NCI-H187 treated with DMSO at 0.1 percent for 48 hours (cell line): ENCODE measurements at regions not wholly inside any gene's neighbourhood (a gene's known extent, or its start where the extent isn't known, plus 50 kb on each side); places are given as distances from the start of the nearest gene placed in this dataset.

Experiments
- DNase-seq: peaks from one replicate; lab custom pipeline; 2025; lab: John Stamatoyannopoulos, UW

DNA sequence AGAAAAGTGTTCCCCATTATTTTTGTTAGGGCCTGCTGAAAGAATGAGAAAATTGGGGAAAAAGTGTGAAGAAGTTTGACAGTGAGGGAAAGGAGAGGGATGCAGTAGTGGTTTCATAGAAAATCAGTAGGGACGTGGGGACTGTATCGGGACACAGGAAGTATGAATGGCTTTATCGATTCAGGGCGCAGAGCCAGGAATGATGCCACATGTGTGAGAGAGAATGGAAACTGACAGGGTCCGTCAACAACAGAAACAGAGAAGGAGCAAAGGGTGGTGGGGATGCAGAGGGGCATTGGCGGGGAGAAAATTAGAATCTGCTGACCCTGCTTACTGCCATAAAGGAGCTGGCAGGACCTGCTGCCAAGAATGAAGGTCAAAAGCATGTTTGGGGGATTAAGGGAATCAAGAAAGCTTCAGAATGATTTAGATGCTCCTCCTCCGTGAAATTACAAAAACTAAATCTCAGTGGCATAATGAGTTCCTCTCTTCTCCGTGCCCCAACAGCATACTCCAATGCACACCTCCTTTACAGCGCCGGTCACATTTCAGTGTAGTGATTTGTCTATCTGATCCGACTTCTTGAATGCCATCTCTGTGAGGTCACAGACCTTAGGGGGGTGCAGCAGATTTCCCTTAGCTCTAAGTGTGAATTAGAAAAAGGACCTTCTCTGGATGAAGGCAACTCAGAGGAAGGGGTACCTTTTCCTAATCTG lies 92.6 kb downstream of the EMP1 start:
- no peak for DNase-seq

DNA sequence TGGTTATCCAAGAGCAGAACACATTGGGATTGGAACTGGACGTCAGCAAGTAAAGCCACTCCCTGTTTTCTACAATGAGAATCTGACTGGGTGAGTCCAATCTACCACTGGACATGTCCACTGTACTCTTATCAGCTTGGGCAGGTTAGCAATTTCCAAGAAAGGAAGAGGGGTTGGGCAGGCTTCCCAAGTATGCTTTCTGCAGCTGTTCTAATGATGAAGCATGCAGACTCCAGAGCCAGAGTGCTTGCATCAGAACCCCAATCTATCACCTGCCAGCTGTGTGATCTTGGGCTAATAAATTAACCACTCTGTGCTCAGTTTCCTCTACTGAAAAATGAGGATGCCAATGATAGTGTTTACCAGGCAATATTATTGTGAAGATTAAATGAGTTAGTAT lies 92.0 kb downstream of the EMP1 start:
- no peak for DNase-seq

DNA sequence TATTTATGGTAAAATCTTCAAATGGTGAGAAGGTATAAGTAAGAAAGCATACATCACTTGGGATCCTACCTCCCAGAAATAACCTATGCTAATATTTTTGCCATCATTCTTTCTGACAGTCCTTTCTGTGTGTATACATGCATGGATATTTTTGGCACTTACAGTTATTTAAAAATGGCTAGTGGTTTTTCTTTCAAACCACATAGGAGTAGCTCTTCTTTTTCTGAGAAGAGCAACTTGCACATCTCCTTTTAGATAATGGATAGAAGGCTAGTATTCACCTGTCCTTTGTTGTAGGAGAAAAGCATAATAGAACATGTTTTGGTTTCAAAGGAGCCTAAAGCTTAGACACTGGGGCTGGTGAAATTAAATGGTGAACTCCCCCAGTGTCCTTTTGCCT lies 87.3 kb downstream of the EMP1 start:
- no peak for DNase-seq

DNA sequence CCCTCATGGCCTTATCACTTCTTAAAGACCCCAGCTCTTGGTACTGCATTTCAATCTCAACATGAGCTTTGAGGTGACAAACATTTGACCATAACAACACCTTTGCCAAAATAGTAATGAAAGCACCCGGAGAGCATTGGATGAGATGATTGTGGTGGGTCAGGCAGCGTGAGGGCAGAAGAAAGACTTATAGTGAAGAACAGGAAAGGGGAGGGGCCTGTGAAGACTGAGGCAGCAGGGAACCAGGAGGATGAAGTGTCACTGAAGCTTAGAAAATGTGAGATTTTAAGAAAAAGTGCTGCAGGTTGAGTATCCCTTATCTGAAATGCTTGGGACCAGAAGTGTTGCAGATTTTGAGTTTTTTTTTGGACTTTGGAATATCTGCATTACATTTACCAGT lies 86.3 kb downstream of the EMP1 start:
- DNase-seq = no peak

DNA sequence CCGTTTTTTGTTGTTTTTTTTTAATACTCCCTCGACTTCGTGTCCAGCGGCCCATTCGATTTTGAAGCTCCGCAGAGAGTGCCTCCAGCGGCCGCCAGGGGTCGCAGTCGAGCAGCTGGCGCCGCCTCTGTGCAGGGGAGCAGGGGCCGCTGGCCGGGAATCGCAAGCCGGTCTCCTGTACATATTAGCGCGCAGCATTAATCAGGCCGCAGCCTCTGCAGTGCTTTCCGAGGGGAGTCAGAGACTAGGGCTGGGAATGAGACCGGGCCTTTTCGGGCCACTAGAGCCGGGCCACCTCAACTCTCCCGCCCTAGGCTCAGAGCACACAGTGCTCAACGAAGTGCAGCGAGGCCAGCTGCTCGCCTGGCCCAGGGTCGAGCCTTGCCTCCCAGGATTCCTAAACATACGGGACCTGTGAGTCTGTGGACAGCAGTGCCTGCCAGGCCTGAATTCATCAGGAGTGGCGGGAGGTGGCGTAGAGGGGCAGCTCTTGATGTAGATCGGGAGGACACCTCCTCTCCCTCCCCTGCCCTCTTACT lies 81.8 kb downstream of the EMP1 start:
- peak; percentile 3 for DNase-seq

DNA sequence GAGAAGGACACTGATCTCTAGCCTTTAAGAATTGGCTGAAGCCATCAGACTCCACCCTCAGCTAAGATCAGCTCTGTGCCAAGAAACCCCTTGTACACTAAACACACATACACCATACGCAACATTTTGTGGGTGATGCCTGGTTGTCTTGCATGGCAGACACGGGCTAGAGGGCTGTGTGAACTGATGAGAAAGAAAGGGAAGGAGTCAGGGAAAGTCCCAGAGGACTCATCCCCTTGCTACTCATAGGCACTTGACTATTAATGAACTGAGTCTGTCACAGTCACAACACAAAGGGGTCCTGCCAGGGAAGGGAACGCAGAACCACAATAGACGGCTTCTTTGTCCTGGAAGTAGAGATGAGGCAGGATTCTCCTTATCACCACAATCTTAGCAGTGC lies 80.8 kb downstream of the EMP1 start:
- peak; percentile 30 for DNase-seq

DNA sequence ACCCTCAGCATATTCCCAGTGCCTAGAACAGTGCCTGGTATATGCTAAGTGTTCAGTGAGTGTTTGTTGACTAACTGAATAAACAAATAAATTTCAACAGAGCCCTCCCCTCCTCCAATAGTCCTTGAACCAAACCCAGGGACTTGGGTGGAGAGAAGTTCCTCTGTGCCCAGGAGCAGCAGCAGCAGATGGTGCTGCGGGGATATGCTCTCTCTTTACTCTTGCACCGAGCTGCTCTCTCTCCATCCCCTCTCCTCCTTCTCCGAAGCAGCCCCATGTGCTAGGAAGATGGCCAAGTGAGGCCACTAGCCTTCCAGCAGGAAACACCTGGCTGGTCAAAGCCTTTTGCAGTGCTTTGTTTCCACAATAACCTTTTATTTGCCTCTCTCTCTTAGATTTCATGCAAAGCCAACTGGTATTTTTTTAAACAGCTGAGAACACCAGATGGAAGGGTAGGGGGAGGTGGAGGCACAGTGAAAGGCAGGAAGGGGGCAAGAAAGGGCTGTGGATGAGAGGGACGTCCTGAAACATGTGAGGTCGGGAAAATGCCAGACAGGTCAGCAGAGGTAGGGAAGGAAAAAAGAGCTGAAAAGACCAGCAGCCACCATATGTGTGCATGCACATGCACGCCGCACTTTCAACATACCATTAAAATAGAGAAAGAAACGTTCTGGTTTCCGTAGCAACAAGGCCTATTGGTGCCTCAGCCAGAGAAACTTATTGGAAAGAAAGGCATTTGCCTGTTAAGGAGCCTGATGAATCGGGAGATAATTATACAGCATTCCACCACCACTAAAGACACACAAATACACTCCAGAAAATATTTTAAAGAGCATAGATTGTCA lies 78.9 kb downstream of the EMP1 start:
- DNase-seq = no peak

DNA sequence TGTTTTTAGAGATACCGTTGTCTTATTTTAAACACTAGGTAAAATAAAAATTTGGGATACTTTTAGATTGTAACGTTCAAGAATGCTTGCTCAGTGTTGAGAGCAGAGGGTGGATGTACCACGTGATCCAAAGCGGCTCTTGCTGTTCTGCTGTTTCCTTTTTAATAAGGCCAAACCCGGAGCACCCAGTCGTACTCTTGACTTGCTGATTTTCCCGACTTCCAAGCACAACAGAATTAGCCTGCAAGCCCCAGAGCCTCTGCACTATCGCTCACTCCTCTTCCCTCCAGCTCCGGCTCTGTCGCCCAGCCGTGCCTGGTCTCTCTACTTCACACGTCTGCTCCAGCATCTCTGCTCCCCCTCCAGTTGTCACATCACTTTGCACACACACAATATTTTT lies 77.3 kb downstream of the EMP1 start:
- no peak for DNase-seq

DNA sequence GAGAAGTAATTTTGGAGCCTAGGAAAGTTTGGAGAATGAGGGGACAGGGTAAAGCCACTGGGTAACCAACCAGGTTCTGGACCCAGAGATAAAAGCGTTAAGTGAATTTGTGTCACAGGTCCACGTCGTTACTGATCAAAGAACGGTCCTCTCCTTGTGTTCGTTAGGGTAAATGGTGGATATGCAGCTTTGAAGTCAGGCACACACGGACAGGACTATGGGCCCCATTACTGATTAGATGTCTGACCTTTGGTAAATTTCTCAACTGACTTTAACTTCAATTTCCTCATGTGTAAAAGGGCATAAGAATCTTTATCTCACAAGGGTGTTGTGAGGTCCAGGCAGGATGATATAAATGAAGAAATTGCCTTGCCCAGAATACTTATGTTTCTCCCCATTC lies 76.6 kb downstream of the EMP1 start:
- DNase-seq = no peak

DNA sequence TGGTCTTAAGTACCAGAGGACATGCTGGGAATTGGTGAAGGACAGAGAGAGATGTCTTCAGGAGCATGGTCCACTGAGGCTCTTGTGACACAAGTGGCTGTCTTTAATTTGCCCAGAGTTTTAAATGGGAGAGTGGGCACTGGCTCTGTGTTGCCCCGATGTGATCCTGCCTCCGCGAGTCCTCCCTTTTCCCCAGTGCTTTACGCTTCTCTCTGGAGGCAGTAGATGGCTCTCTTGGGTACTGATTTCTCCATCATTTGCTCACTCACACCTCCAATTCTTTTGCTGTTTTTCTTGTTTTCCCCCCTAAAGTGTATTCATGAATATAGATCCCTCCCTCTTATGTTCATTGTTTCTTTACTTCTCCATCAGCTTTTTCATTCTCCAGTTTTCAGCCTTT lies 74.3 kb downstream of the EMP1 start:
- DNase-seq = no peak
